Ectodermal cell (in vitro differentiated cells): ENCODE measurements at regions not wholly inside any gene's neighbourhood (a gene's known extent, or its start where the extent isn't known, plus 50 kb on each side); places are given as distances from the start of the nearest gene placed in this dataset.

Experiments
- H3K27ac ChIP-seq: 2 replicates; pipeline ENCODE4 v1.7.0; 2013; ENCODE audit warnings: mild to moderate bottlenecking, low read depth, low read length; ENCODE audit not compliant: insufficient read depth, poor library complexity, severe bottlenecking
- H3K27me3 ChIP-seq: 2 replicates; pipeline ENCODE4 v1.7.0; 2013; ENCODE audit warnings: mild to moderate bottlenecking, low read length; ENCODE audit not compliant: insufficient read depth, control insufficient read depth, poor library complexity, severe bottlenecking
- H3K36me3 ChIP-seq: one replicate; pipeline ENCODE4 v1.7.0; 2013; ENCODE audit warnings: low read length; ENCODE audit not compliant: control insufficient read depth, insufficient read depth
- H3K4me1 ChIP-seq: one replicate; pipeline ENCODE4 v1.7.0; 2013; ENCODE audit warnings: low read length; ENCODE audit not compliant: control insufficient read depth, insufficient read depth
- H3K4me3 ChIP-seq: 2 replicates; pipeline ENCODE4 v1.7.0; 2013; ENCODE audit warnings: low read depth, low read length, control low read depth; ENCODE audit not compliant: insufficient read depth
- H3K9me3 ChIP-seq: 2 replicates; pipeline ENCODE4 v1.7.0; 2013; ENCODE audit warnings: mild to moderate bottlenecking, low read length, moderate library complexity; ENCODE audit not compliant: control insufficient read depth
- WGBS, 2 experiments: methylation state at CpG; one replicate each; pipeline ENCODE4 v1.1.7; 2013; ENCODE audit warnings: missing lambda C conversion rate in 2 of 2; 5-methylcytosine and 5-hydroxymethylcytosine counted together

DNA sequence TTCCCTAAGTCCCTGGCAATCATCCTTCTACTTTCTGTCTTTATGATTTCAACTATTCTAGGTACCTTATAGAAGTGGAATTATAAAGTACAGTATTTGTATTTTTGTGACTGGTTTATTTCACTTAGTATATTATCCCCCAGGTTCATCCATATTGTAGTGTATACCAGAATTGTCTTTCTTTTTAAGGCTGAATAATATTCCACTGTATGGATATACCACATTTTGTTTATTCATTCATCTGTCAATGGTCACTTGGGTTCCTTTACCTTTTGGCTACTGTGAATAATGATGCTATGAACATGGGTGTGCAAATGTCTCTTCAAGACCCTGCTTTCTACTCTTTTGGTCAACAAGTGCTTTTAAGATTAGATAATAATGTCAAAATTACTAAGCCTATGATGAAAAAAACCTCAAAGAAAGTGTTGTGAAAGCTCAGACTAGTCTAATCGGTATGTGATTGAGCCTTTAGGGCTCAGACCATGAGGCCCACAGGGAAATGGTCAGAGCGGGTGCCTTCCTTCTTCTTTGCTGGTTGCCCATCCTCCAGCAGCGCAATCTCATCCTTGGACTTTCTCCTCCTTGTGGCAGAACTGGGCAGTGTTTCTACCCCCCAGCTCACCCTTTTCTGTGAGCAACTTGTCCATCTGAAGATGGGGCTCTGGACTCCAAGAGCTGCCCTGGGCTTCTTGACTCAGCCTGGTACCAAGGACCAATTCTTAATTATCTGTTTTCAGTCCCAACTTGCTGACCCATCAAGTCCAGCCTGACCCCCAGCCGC, 105.4 kb downstream of the TTC8 start:
- H3K4me1 ChIP-seq = peaks cover 6% of the 10 kb centered on the region
- H3K36me3 ChIP-seq = no peaks in the 10 kb centered on the region
- no peak overlapping the region for H3K27ac ChIP-seq
- H3K4me3 ChIP-seq = no peak overlapping the region
- no peaks in the 10 kb centered on the region for H3K27me3 ChIP-seq
- WGBS, 2 experiments = 93 to 94% methylated on average over 4 of the region's 4 CpGs
- H3K9me3 ChIP-seq = no peaks in the 10 kb centered on the region

DNA sequence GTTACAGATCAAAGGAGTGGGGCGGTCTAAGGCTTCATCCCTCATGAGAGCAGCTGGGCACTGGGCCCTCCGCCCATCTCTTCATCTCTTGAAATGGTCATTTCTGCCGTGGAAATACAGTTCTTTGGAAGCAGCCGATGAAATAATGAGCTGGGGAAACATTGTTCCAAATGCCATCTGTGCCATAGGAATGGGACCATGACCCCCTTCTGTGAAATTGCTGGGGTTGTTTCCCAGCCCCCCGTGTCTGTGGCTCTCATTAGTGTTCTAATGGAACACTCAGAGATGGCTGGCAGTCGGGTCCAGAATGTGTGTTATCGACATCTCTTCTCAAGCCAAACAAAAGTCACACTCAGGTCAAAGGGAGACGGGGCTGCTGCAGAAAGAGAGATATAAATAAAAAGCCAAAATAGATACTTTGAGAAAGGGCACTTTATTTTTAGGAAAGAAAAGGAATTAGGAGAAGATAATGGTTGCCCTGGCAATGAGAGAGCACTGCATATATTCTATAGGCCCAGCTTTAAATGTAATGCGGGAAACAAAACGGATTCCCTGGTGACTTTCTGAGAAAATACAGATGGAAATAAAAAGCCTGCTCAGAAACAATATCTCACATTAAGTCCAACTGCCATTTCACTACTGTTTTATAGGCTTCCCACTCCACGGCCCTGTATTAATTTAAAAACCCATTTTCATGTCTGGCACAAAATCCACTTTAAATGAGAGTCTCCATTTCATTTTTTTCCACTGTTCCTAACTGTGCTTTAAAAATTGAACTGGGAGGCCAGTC, 107.1 kb downstream of the TTC8 start:
- H3K9me3 ChIP-seq = no peaks in the 10 kb centered on the region
- no peaks in the 10 kb centered on the region for H3K27me3 ChIP-seq
- 92 to 93% methylated on average over 11 of the region's 11 CpGs for WGBS, 2 experiments
- peaks cover 6% of the 10 kb centered on the region for H3K4me1 ChIP-seq
- H3K36me3 ChIP-seq = no peaks in the 10 kb centered on the region
- H3K27ac ChIP-seq = no peak overlapping the region
- no peak overlapping the region for H3K4me3 ChIP-seq

- Histone ChIP-seq H3K27me3 (no peaks in the 10 kb centered on the region), H3K36me3 (no peaks in the 10 kb centered on the region), H3K4me3 (no peak overlapping the region), H3K9me3 (no peaks in the 10 kb centered on the region), H3K4me1 (peaks cover 6% of the 10 kb centered on the region), H3K27ac (no peak overlapping the region)
- 90 to 97% methylated on average over 1 of the region's 1 CpG for WGBS, 2 experiments
Measured at GRCh38 chr14:88933191-88933590, 108.7 kb downstream of the TTC8 start.

- H3K27me3 ChIP-seq = no peaks in the 10 kb centered on the region
- peaks cover 6% of the 10 kb centered on the region for H3K4me1 ChIP-seq
- WGBS, 2 experiments = 87 to 88% methylated on average over 3 of the region's 3 CpGs
- H3K4me3 ChIP-seq = no peak overlapping the region
- no peaks in the 10 kb centered on the region for H3K36me3 ChIP-seq
- H3K9me3 ChIP-seq = no peaks in the 10 kb centered on the region
- H3K27ac ChIP-seq = no peak overlapping the region
Measured at GRCh38 chr14:88934351-88934806, 109.9 kb downstream of the TTC8 start.

- Histone ChIP-seq H3K36me3 (no peaks in the 10 kb centered on the region), H3K9me3 (no peaks in the 10 kb centered on the region), H3K27me3 (no peaks in the 10 kb centered on the region), H3K4me3 (no peak overlapping the region), H3K27ac (no peak overlapping the region), H3K4me1 (peaks cover 6% of the 10 kb centered on the region)
- 86% methylated on average over 5 of the region's 5 CpGs for WGBS, 2 experiments
Measured at GRCh38 chr14:88935083-88935482, 110.6 kb downstream of the TTC8 start.

DNA sequence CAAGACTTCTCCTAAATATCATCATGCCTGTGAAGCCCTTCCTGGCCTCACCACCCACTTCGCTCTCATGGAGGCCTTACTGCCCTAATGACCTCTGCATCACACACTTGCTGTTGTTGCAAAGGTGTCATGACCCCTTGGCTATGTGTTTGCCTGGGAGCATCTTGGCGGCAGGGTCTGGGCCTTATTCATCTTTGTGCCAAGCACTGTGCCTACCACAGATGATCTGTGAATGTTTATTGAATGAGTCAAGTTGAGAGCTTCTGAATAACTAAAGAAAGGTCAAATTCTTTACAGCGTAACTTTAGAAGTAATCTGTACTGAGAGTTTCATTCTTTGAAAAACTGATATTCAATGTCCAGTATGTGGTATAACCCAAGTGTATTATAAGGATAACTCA, 113.3 kb downstream of the TTC8 start:
- Histone ChIP-seq H3K4me1 (peaks cover 6% of the 10 kb centered on the region), H3K36me3 (no peaks in the 10 kb centered on the region), H3K27ac (no peak overlapping the region), H3K27me3 (no peaks in the 10 kb centered on the region), H3K4me3 (no peak overlapping the region), H3K9me3 (no peaks in the 10 kb centered on the region)
- WGBS, 2 experiments = 93 to 95% methylated on average over 3 of the region's 3 CpGs

- Histone ChIP-seq H3K4me1 (no peaks in the 10 kb centered on the region), H3K36me3 (no peaks in the 10 kb centered on the region), H3K9me3 (no peaks in the 10 kb centered on the region), H3K27ac (no peak overlapping the region), H3K4me3 (no peak overlapping the region), H3K27me3 (no peaks in the 10 kb centered on the region)
- 82 to 92% methylated on average over 2 to 3 of the region's 3 CpGs for WGBS, 2 experiments
Measured at GRCh38 chr14:88940671-88941070, 116.2 kb downstream of the TTC8 start.

GRCh38 chr14:88941414-88941813, 117.0 kb downstream of the TTC8 start:
- H3K9me3 ChIP-seq = no peaks in the 10 kb centered on the region
- no peaks in the 10 kb centered on the region for H3K36me3 ChIP-seq
- no peaks in the 10 kb centered on the region for H3K27me3 ChIP-seq
- H3K4me3 ChIP-seq = no peak overlapping the region
- no peaks in the 10 kb centered on the region for H3K4me1 ChIP-seq
- H3K27ac ChIP-seq = no peak overlapping the region

DNA sequence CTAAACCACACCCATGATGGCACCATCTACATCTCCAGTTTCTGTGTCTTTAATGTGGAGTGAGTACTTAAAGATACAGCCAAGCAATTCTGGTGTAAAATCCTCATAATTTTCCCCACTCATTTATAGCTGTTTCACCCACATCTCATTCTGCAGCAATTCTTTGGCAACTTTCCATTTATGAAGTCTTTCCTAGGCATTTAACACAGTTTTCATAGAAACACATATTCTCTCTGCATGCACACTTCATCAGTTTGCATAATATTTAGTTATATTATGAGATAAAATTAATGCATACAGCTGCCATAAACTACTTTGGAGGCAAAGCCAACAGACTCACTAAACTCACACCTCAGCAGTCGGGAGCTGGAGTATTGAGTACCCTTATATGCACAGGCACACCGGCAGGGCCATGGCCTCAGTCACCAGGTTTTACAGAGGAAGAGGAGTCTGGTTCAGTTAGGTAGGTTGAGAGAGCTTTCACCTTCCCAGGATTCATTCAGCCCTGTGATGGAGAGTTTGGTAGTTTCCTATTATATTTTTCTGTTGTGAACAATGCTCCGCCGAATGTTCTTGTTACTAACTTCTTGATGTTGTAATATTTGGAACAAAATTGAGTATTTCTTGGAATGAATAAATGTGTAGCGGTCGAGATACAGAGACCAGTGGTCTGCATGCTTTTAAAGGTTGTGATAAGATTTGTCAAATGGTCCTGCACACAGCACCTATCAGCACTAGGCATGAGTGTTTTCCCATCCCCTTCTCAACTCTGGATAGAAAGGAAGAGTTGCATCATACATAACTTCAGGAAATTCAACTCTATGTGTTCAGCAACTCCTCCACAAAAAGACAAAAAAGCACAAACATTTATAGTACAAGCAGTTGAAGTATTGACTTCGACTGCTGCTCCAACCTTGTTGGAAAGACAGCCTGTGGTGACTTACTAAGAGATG, 123.5 kb downstream of the TTC8 start:
- Histone ChIP-seq H3K36me3 (no peaks in the 10 kb centered on the region), H3K4me1 (no peaks in the 10 kb centered on the region), H3K9me3 (no peaks in the 10 kb centered on the region), H3K4me3 (no peak overlapping the region), H3K27ac (no peak overlapping the region), H3K27me3 (no peaks in the 10 kb centered on the region)
- 92 to 97% methylated on average over 7 of the region's 7 CpGs for WGBS, 2 experiments

- WGBS, 2 experiments = 77 to 86% methylated on average over 2 of the region's 2 CpGs
Measured at GRCh38 chr14:88950069-88950468, 125.6 kb downstream of the TTC8 start.

More at GRCh38 chr14:88950069-88950468, 125.6 kb downstream of the TTC8 start:
- no peaks in the 10 kb centered on the region for H3K36me3 ChIP-seq
- H3K4me3 ChIP-seq = no peak overlapping the region
- no peaks in the 10 kb centered on the region for H3K27me3 ChIP-seq
- H3K27ac ChIP-seq = no peak overlapping the region
- H3K9me3 ChIP-seq = no peaks in the 10 kb centered on the region
- H3K4me1 ChIP-seq = no peaks in the 10 kb centered on the region
